ENCODE measurements at regions not wholly inside any gene's neighbourhood (a gene's known extent, or its start where the extent isn't known, plus 50 kb on each side); places are given as distances from the start of the nearest gene placed in this dataset.

DNA sequence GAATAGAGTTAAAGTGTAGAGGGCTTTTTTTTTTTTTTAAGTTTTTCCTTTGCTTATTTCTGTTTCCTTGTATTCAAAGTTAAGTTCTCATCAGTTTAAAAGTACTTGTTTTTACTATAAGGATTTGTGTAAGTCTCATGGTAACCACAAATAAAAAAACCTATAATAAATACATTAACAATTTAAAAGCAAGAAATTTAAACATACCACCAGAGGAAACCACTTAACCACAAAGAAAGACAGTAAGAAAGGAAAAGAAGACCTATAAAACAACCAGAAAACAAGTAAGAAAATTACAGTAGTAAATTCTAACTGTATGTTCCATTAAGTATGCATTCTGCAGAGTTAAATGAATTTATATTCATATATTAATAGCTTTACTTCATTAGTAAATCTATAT, 999.1 kb upstream of the ATXN8OS start:
- ChIA-PET POLR2A (no interaction called here), CTCF (no interaction called here)
- no peaks in the 10 kb centered on the region for H3K27me3 Mint-ChIP-seq
- no peak overlapping the region for H3K4me3 Mint-ChIP-seq
- no peak for DNase-seq
- H3K27ac Mint-ChIP-seq = no peak overlapping the region
- no peaks in the 10 kb centered on the region for H3K36me3 Mint-ChIP-seq (ENCODE audit: low read depth)
- intact Hi-C loops (cut with DNase I, micrococcal nuclease) = no loop called here
- no peak for ATAC-seq
- peaks cover 11% of the 10 kb centered on the region for H3K9me3 Mint-ChIP-seq (ENCODE audit: low read depth)
- no peaks in the 10 kb centered on the region for H3K4me1 Mint-ChIP-seq

DNA sequence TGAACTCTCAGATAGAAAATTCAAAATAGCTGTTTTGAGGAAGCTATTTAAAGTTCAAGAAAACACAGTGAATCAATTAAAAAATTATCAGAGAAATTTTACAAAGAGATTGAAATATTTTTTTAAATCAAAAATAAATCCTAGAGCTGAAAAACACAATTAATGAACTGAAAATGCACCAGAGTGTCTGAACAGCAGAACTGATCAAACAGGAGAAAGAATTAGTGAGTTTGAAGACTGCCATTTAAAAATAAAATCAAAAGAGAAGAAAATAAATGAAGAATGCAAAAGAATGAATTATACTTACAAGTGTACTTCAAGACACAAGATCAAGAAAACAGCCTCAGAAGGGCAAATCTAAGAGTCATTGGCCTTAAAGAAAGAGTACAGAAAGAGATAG, 1000.2 kb upstream of the ATXN8OS start:
- no peaks in the 10 kb centered on the region for H3K36me3 Mint-ChIP-seq (ENCODE audit: low read depth)
- DNase-seq (no peak), ATAC-seq (no peak)
- H3K4me3 Mint-ChIP-seq = no peak overlapping the region
- no peak overlapping the region for H3K27ac Mint-ChIP-seq
- H3K4me1 Mint-ChIP-seq = no peaks in the 10 kb centered on the region
- CTCF ChIA-PET = no interaction called here
- POLR2A ChIA-PET = no interaction called here
- H3K27me3 Mint-ChIP-seq = no peaks in the 10 kb centered on the region
- intact Hi-C loops (cut with DNase I, micrococcal nuclease) = no loop called here
- H3K9me3 Mint-ChIP-seq (ENCODE audit: low read depth) = peaks cover 11% of the 10 kb centered on the region

DNA sequence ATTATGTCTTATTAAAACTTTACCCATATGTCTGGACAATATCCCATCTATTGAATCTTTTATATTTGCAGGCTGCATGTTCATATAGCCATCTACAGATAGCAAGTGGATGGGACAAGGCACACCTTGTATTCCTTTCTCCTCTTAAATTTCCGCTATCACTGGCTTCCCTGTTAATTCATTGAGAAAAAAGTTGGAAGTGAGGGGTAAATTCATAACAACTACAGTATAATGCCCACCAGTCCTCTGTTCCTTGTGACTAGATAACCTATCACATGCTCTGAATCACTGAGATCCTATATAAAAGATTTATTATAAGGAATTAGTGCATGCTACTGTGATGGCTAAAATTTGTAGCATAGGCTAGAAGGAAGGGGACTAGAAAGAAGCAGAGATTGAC, 1005.8 kb upstream of the ATXN8OS start:
- Mint-ChIP-seq H3K27me3 (no peaks in the 10 kb centered on the region), H3K27ac (no peak overlapping the region), H3K4me3 (no peak overlapping the region), H3K4me1 (no peaks in the 10 kb centered on the region), H3K9me3 (ENCODE audit: low read depth) (peaks cover 9% of the 10 kb centered on the region), H3K36me3 (ENCODE audit: low read depth) (no peaks in the 10 kb centered on the region)
- DNase-seq (no peak), ATAC-seq (no peak)
- POLR2A ChIA-PET = no interaction called here
- CTCF ChIA-PET = interaction anchor here (0.8 kb wide), 1 partner anchor 248 kb away, joined by 3 read pairs; no protein-coding TSS in a partner anchor
- intact Hi-C loops (cut with DNase I, micrococcal nuclease) = no loop called here

DNA sequence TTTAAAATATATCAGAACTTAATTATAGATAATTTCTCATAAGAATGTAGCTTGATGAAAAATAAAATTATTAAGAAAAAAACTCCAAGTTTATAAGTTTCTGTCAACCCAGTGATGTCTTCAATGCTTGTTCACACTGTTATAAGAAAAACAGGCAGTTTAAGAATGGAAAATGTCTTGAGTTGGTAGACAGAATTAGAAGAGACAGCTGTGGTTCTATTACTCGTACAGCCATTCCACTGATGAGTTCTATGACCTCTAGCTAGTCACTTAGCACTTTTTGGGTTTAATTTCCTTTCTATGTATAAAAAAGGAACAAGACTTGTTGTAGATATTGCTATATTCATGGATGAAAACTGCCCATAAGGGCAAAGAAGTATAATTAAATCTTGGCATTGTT, 1013.1 kb upstream of the ATXN8OS start:
- Mint-ChIP-seq H3K27me3 (no peaks in the 10 kb centered on the region), H3K27ac (no peak overlapping the region), H3K4me3 (no peak overlapping the region), H3K9me3 (ENCODE audit: low read depth) (peaks cover 8% of the 10 kb centered on the region), H3K36me3 (ENCODE audit: low read depth) (no peaks in the 10 kb centered on the region), H3K4me1 (no peaks in the 10 kb centered on the region)
- no peak for DNase-seq
- ATAC-seq = no peak
- POLR2A ChIA-PET = no interaction called here
- CTCF ChIA-PET = interaction anchor here (0.6 kb wide), 1 partner anchor 327 kb away, joined by 3 read pairs; no protein-coding TSS in a partner anchor
- intact Hi-C loops (cut with DNase I, micrococcal nuclease) = no loop called here

DNA sequence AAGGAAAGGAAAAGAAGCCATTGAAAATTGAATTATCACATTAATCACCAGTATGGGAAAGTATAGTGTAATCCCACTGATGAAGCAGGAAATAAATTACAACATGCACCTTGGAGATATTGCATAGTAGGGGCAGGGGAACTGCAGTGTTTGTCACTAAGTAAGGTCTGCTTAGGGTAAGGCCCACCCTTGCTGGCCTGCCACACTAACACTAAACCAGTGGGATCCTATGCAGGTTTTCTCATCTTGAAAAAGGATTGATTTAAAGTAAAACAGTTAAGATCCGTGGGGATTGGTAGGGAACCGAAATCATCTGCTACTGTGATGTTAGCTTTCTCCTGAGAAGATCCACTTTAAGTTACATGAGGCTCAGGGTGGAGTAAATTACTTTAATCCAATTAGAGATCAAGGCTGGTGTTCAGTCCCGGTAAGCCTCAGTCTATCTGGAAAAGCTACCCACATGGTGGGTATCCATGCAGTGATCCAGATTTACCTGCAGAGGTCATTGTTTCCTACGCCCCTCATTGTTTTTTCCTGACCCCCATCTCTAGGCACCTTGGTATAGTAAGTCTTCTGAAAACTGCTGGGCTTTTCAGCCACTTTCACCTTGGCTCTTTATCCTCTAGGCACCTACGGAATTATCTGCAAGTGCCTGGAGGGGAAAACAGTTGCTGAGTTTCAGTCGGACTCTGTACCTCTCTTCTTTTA, 1014.9 kb upstream of the ATXN8OS start:
- Mint-ChIP-seq H3K9me3 (ENCODE audit: low read depth) (peaks cover 13% of the 10 kb centered on the region), H3K27ac (no peak overlapping the region), H3K36me3 (ENCODE audit: low read depth) (no peaks in the 10 kb centered on the region), H3K4me1 (no peaks in the 10 kb centered on the region), H3K27me3 (no peaks in the 10 kb centered on the region), H3K4me3 (no peak overlapping the region)
- POLR2A ChIA-PET = no interaction called here
- ATAC-seq = no peak
- intact Hi-C loops (cut with DNase I, micrococcal nuclease) = no loop called here
- CTCF ChIA-PET = no interaction called here
- no peak for DNase-seq

DNA sequence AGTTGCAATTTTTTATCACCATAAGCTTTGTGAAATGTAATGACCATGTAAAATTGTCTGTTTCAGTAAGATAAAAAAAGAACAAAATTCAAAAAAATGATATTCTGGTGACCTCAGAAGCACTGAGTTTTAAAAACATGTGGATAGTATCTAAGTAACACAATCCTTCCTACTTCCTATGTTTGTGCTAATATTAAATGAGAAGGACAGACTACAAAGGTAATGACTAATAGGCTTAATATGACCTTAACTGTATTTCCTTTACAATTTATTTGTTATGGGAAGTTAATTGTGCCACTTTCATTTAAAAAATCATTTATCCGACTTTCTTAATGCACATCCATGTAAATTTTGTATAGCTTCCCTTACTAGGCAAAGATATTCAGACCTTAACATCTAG, 1030.4 kb upstream of the ATXN8OS start:
- ChIA-PET POLR2A (no interaction called here), CTCF (no interaction called here)
- DNase-seq = no peak
- peaks cover 9% of the 10 kb centered on the region for H3K9me3 Mint-ChIP-seq (ENCODE audit: low read depth)
- no peaks in the 10 kb centered on the region for H3K27me3 Mint-ChIP-seq
- H3K36me3 Mint-ChIP-seq (ENCODE audit: low read depth) = no peaks in the 10 kb centered on the region
- intact Hi-C loops (cut with DNase I, micrococcal nuclease) = no loop called here
- no peaks in the 10 kb centered on the region for H3K4me1 Mint-ChIP-seq
- no peak for ATAC-seq
- H3K4me3 Mint-ChIP-seq = no peak overlapping the region
- H3K27ac Mint-ChIP-seq = no peak overlapping the region

DNA sequence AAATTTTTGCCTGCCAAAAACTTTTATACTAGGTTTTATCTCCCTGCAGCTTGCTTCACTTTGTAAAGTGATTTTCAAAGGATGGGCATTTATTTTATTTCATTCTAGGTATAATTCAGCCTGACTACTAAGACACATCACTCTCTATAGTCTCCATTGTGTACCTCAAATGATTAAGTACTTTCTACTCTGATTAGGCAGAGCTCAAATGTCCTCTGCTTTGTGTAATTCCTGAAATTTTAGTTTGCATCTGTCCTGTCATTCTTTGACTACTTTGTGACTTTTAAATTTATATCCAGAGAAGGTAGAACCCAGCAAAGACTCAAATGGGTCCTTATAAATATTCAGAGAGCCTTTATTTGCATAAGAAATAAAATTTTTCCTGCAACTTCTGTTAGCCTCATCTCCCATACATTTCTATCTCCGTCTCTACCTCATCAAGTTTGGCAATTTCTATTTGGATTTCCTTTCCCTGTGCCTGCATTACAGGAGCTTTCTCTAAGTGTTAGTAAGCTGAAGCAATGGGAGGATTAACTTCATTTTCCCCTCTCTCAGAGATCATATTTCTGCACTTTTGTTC, 1038.0 kb upstream of the ATXN8OS start:
- H3K27me3 Mint-ChIP-seq = no peaks in the 10 kb centered on the region
- intact Hi-C loops (cut with DNase I, micrococcal nuclease) = no loop called here
- no peaks in the 10 kb centered on the region for H3K36me3 Mint-ChIP-seq (ENCODE audit: low read depth)
- ChIA-PET POLR2A (no interaction called here), CTCF (no interaction called here)
- DNase-seq (no peak), ATAC-seq (no peak)
- H3K4me3 Mint-ChIP-seq = no peak overlapping the region
- H3K4me1 Mint-ChIP-seq = no peaks in the 10 kb centered on the region
- H3K27ac Mint-ChIP-seq = no peak overlapping the region
- peaks cover 5% of the 10 kb centered on the region for H3K9me3 Mint-ChIP-seq (ENCODE audit: low read depth)

DNA sequence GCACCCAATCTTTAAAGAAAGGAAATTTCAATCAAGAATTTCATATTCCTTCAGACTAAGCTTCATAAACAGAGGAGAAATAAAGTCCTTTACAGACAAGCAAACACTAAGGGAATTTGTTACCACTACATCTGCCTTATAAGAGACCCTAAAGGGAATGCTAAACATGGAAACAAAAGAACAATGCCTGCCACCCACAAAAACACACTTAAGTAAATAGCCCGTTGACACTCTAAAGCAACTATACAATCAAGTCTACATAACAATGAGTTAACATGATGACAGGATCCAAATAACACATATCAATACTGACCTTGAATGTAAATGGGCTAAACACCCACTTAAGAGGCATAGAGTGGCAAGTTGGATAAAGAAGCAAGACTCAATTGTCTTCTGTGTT, 1056.9 kb upstream of the ATXN8OS start:
- Mint-ChIP-seq H3K27ac (no peak overlapping the region), H3K27me3 (no peaks in the 10 kb centered on the region), H3K4me1 (no peaks in the 10 kb centered on the region), H3K4me3 (no peak overlapping the region), H3K36me3 (ENCODE audit: low read depth) (no peaks in the 10 kb centered on the region), H3K9me3 (ENCODE audit: low read depth) (peaks cover 12% of the 10 kb centered on the region)
- CTCF ChIA-PET = no interaction called here
- POLR2A ChIA-PET = no interaction called here
- no peak for DNase-seq
- intact Hi-C loops (cut with DNase I, micrococcal nuclease) = no loop called here
- no peak for ATAC-seq

DNA sequence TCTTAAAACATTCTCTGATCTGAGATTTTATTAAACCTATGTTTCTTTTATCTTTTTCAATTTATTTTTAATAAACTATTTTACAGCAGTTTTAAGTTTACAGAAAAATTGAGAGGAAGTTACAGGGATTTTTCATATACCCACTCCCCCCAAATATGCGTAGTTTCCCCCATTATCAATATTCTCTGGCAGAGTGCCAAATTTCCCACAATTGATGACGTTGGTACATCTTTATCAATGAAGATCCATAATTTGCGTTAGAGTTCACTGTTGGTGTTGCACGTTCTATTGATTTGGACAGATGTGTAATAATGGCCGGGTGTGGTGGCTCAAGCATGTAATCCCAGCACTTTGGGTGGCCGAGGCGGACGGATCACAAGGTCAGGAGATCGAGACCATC, 1063.0 kb upstream of the ATXN8OS start:
- Mint-ChIP-seq H3K27ac (no peak overlapping the region), H3K4me1 (no peaks in the 10 kb centered on the region), H3K36me3 (ENCODE audit: low read depth) (no peaks in the 10 kb centered on the region), H3K9me3 (ENCODE audit: low read depth) (peaks cover 13% of the 10 kb centered on the region), H3K4me3 (no peak overlapping the region), H3K27me3 (no peaks in the 10 kb centered on the region)
- ChIA-PET POLR2A (no interaction called here), CTCF (no interaction called here)
- no peak for ATAC-seq
- no peak for DNase-seq
- intact Hi-C loops (cut with DNase I, micrococcal nuclease) = no loop called here

DNA sequence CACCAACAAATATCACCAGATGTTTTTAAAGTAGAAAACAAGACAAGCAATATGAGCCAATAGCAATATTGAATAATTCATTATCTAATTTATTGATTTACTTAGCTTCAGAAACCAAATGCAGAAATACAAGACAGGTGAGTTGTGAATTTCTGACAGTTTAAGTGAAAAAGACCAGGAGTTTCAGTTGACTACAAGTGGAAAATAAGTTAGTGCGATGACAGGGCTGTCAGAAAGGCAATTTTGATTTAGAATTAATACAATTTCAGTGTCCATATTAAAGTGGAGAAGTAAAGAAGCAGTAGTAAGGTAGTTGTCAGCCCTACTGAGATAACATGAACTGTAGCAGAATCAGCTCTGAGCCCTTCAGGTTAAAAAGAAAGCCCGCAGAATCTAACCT, 1066.7 kb upstream of the ATXN8OS start:
- Mint-ChIP-seq H3K9me3 (ENCODE audit: low read depth) (peaks cover 14% of the 10 kb centered on the region), H3K4me3 (no peak overlapping the region), H3K4me1 (no peaks in the 10 kb centered on the region), H3K27me3 (no peaks in the 10 kb centered on the region), H3K36me3 (ENCODE audit: low read depth) (no peaks in the 10 kb centered on the region), H3K27ac (no peak overlapping the region)
- POLR2A ChIA-PET = no interaction called here
- no peak for ATAC-seq
- CTCF ChIA-PET = no interaction called here
- intact Hi-C loops (cut with DNase I, micrococcal nuclease) = no loop called here
- DNase-seq = no peak

DNA sequence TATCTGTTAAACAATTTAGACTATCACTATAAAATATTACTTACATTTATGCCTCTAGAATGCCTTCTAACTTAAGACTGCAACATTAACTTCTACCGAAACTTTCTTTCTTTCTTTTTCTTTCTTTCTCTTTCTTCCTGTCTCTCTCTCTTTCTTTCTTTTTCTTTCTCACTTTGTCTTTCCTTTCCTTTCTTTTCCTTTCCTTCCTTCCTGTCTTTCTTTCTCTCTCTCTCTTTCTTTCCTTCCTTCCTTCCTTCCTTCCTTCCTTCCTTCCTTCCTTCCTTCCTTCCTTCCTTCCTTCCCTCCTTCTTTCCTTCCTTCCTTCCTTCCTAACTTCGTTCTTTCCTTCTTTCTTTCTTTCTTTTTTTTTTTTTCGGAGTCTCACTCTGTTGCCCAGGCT, 1071.9 kb upstream of the ATXN8OS start:
- DNase-seq = no peak
- Mint-ChIP-seq H3K36me3 (ENCODE audit: low read depth) (no peaks in the 10 kb centered on the region), H3K27ac (no peak overlapping the region), H3K9me3 (ENCODE audit: low read depth) (peaks cover 6% of the 10 kb centered on the region), H3K4me3 (no peak overlapping the region), H3K4me1 (no peaks in the 10 kb centered on the region), H3K27me3 (no peaks in the 10 kb centered on the region)
- ChIA-PET CTCF (no interaction called here), POLR2A (no interaction called here)
- ATAC-seq = no peak
- intact Hi-C loops (cut with DNase I, micrococcal nuclease) = no loop called here

DNA sequence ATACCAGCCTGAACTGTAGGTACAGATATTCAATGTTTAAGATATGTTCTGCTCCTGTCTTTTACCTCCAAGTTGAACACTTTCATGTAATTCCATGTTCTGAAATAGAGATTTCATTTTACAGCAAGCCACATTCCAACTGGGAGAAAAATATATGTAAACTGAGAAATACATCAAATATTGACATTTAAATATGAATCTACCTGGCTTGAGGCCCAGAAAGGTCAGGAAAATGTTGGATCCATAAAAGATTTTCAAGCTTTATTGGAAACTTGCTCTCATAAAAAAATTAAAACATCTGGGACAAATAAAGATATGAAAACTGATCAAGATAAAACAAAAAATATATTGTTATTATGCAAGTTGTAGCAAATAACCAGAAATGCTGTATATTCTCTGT, 1078.7 kb upstream of the ATXN8OS start:
- H3K27me3 Mint-ChIP-seq = no peaks in the 10 kb centered on the region
- intact Hi-C loops (cut with DNase I, micrococcal nuclease) = no loop called here
- H3K36me3 Mint-ChIP-seq (ENCODE audit: low read depth) = no peaks in the 10 kb centered on the region
- no peak overlapping the region for H3K27ac Mint-ChIP-seq
- H3K4me1 Mint-ChIP-seq = no peaks in the 10 kb centered on the region
- ChIA-PET POLR2A (no interaction called here), CTCF (no interaction called here)
- no peak for DNase-seq
- H3K9me3 Mint-ChIP-seq (ENCODE audit: low read depth) = peaks cover 5% of the 10 kb centered on the region
- no peak overlapping the region for H3K4me3 Mint-ChIP-seq
- no peak for ATAC-seq

DNA sequence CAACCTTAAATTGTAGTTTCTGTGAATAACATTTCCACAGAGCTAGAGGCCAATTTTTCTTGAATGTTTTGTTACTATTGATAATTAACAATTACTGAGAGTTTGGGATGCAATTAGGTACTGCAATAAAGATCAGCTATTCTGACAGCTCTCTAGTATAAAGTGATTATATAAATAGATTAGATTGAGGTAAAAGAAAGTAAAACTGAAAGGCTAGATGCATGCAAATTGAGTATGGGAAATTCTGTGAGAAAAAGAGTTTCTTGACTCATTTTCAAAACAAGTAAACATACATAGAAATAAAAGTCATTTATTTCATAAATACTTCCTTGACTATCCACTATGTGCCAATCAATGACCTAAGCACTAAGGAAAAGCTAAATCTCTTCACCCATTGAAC, 1087.5 kb upstream of the ATXN8OS start:
- ATAC-seq (no peak), DNase-seq (no peak)
- intact Hi-C loops (cut with DNase I, micrococcal nuclease) = no loop called here
- ChIA-PET POLR2A (no interaction called here), CTCF (no interaction called here)
- Mint-ChIP-seq H3K27ac (no peak overlapping the region), H3K27me3 (no peaks in the 10 kb centered on the region), H3K9me3 (ENCODE audit: low read depth) (peaks cover 15% of the 10 kb centered on the region), H3K36me3 (ENCODE audit: low read depth) (no peaks in the 10 kb centered on the region), H3K4me3 (no peak overlapping the region), H3K4me1 (no peaks in the 10 kb centered on the region)

Measured in activated CD4-positive, alpha-beta T cell treated with anti-CD3 and anti-CD28 coated beads for 36 hours (primary cell).